ENCODE measurements at regions not wholly inside any gene's neighbourhood (a gene's known extent, or its start where the extent isn't known, plus 50 kb on each side); places are given as distances from the start of the nearest gene placed in this dataset.

DNA sequence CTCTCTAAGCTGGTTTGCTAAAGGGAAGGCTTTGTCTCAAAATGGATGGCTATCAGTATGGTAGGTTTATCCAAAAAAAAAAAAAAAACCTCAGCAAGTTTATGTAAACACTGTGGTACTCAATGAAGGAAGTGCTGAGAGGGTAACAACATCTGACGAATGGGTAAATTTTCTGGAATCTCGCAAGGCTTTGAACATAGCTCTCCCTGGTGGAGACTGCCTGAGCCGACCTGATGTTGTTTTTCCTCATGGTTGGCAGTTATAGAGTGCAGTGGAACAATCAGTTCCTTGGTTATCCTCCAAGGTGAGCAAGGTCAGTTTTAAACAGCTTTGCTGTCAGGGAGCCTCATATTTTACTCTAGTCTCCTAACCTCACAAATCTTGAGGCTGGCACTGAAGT lies 94.6 kb downstream of the ZPLD1 start:
- Histone ChIP-seq H3K36me3 (ENCODE audit: control insufficient read depth, insufficient read depth, low read length) (no peaks in the 10 kb centered on the region), H3K9ac (ENCODE audit: low read length) (no peak overlapping the region), H3K4me3 (ENCODE audit: low read length) (no peak overlapping the region), H3K27me3 (ENCODE audit: control insufficient read depth, insufficient read depth, low read length) (no peaks in the 10 kb centered on the region), H3K4me1 (ENCODE audit: control insufficient read depth, insufficient read depth, low read length) (no peaks in the 10 kb centered on the region), H3K27ac (ENCODE audit: low read depth, low read length) (no peak overlapping the region)

DNA sequence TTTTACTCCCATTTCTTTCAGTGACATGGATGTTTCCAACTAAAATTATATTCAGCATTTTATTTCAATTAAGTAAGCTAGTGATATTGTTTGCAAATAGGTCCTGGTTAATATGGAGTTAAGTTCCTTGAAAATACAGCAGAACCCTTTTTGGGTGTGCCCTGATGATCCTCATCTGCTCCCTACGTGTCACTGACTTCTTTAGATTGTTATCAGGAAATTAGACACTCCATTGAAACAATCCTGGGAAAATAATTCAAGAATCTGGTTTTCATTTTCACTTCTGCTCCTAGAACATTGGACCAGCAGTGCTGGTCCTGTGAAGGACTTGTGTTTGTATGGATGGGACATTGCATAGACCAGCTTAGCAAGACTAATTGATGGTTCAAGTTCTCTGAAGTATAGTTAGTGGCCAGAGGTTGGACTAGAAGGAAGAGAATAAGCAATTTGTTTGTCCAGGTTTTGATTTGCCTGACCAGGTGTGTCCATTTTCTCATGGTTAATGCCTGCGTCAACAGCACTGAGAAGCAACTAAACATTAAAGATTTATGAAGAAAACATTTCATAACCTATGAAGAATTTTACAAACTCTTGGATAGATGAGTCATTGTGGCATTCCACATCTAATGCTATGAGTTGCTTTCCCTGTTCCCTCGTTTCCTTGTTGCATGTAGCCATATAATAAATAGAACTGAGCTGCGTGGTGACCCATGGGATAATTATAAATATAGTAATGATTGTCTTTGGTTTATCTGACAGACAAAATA lies 95.8 kb downstream of the ZPLD1 start:
- H3K27me3 ChIP-seq (ENCODE audit: control insufficient read depth, insufficient read depth, low read length): no peaks in the 10 kb centered on the region
- no peak overlapping the region for H3K27ac ChIP-seq (ENCODE audit: low read depth, low read length)
- no peaks in the 10 kb centered on the region for H3K36me3 ChIP-seq (ENCODE audit: control insufficient read depth, insufficient read depth, low read length)
- H3K9ac ChIP-seq (ENCODE audit: low read length): no peak overlapping the region
- H3K4me3 ChIP-seq (ENCODE audit: low read length): no peak overlapping the region
- H3K4me1 ChIP-seq (ENCODE audit: control insufficient read depth, insufficient read depth, low read length): no peaks in the 10 kb centered on the region

DNA sequence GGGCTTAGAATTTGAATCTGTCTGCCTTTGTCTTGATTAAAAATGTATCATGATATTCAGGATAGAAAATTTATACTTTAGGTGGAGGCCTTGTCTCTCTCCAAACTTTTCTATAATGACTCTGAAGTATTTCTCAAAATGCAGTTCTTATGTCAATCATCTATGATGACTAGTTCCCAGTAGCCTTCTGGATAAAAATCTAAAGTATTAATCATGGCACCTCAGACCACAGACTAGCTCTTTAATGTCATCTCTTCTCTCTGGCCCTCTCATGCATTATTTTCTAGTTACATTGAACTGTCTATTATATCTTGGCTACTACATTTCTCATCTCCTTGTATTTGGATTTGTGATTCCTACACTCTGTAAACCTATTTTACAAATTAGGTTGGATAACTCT lies 96.9 kb downstream of the ZPLD1 start:
- H3K27ac ChIP-seq (ENCODE audit: low read depth, low read length): no peak overlapping the region
- no peaks in the 10 kb centered on the region for H3K27me3 ChIP-seq (ENCODE audit: control insufficient read depth, insufficient read depth, low read length)
- H3K4me1 ChIP-seq (ENCODE audit: control insufficient read depth, insufficient read depth, low read length): no peaks in the 10 kb centered on the region
- no peak overlapping the region for H3K9ac ChIP-seq (ENCODE audit: low read length)
- no peaks in the 10 kb centered on the region for H3K36me3 ChIP-seq (ENCODE audit: control insufficient read depth, insufficient read depth, low read length)
- no peak overlapping the region for H3K4me3 ChIP-seq (ENCODE audit: low read length)

DNA sequence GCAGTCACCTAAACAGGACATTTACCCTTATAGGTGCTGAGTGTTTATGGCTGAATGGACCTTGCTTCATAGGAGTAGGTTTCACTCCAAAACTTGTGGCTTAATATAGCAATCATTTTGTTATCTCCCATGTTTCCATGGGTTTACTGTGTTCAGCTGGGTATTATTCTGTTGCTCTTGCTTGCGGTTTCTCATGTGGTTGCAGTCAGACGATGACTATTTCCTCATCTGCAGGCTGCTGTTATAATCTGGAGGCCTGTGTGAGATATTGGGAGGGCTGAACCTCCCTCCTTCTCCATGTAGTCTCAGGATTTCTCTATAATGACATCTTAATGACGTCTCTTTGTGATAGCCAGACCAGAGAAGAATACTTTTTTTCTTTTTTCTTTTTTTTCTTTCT lies 98.1 kb downstream of the ZPLD1 start:
- no peak overlapping the region for H3K9ac ChIP-seq (ENCODE audit: low read length)
- H3K27ac ChIP-seq (ENCODE audit: low read depth, low read length): no peak overlapping the region
- H3K4me3 ChIP-seq (ENCODE audit: low read length): no peak overlapping the region
- no peaks in the 10 kb centered on the region for H3K4me1 ChIP-seq (ENCODE audit: control insufficient read depth, insufficient read depth, low read length)
- no peaks in the 10 kb centered on the region for H3K27me3 ChIP-seq (ENCODE audit: control insufficient read depth, insufficient read depth, low read length)
- H3K36me3 ChIP-seq (ENCODE audit: control insufficient read depth, insufficient read depth, low read length): no peaks in the 10 kb centered on the region

DNA sequence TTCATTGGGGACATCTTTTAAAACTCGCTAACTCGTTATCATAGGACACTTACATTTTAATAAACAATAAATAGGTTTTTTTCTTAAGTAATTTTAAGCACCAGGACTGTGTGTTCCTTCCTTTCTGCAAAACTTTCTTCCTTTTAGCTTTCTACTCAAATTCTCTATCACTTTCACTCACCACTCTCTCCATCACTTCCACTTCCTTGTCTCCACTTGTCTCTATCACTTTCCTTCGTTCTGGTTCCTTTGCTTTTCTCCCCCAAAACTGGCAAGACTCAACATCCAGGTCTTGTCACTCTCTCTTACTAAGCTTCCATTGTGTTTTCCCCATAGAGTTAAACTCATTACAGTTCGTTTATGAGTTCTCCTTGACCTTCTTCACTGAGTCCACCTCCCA lies 99.0 kb downstream of the ZPLD1 start:
- Histone ChIP-seq H3K27me3 (ENCODE audit: control insufficient read depth, insufficient read depth, low read length) (no peaks in the 10 kb centered on the region), H3K27ac (ENCODE audit: low read depth, low read length) (no peak overlapping the region), H3K4me3 (ENCODE audit: low read length) (no peak overlapping the region), H3K9ac (ENCODE audit: low read length) (no peak overlapping the region), H3K4me1 (ENCODE audit: control insufficient read depth, insufficient read depth, low read length) (no peaks in the 10 kb centered on the region), H3K36me3 (ENCODE audit: control insufficient read depth, insufficient read depth, low read length) (no peaks in the 10 kb centered on the region)

DNA sequence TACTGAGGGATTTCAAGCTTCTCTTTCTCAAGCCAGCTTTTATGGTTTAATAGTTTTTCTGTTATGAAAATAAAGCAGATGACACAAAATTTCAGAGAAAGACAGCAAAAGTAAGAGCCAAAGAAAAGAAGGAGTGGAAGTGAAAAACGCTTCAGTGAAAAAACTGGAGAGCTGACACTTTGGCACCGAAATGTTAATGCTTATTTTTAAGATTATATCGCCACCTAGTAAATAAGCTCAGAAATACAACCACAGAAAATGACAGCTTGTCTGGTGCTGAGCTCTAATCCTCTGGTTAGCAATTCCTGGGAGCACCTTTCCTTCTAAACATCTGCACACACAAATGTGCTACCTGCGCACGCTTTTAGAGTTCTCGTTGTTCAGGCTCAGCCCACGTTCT lies 101.6 kb downstream of the ZPLD1 start:
- Histone ChIP-seq H3K4me3 (ENCODE audit: low read length) (no peak overlapping the region), H3K36me3 (ENCODE audit: control insufficient read depth, insufficient read depth, low read length) (no peaks in the 10 kb centered on the region), H3K4me1 (ENCODE audit: control insufficient read depth, insufficient read depth, low read length) (no peaks in the 10 kb centered on the region), H3K27me3 (ENCODE audit: control insufficient read depth, insufficient read depth, low read length) (no peaks in the 10 kb centered on the region), H3K27ac (ENCODE audit: low read depth, low read length) (no peak overlapping the region), H3K9ac (ENCODE audit: low read length) (no peak overlapping the region)

DNA sequence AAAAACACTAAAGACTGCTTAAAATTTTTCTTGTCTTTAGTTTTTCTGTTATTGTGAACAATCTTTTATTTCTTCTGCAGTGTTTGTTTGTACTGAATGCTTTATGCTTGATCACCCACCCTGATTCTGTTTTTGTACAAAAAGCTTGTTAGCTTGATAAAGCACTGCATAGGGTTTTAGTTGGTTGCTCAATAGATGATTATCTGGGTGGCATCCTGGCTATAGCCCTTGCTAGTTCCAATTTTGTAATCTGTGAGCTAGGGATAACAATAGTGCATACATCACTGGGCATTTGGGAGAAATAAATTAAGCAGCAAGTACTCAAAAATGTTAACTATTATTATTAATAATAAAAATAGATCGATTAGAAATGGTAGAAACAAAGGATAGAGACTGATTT lies 102.3 kb downstream of the ZPLD1 start:
- Histone ChIP-seq H3K36me3 (ENCODE audit: control insufficient read depth, insufficient read depth, low read length) (no peaks in the 10 kb centered on the region), H3K27me3 (ENCODE audit: control insufficient read depth, insufficient read depth, low read length) (no peaks in the 10 kb centered on the region), H3K27ac (ENCODE audit: low read depth, low read length) (no peak overlapping the region), H3K4me3 (ENCODE audit: low read length) (no peak overlapping the region), H3K4me1 (ENCODE audit: control insufficient read depth, insufficient read depth, low read length) (no peaks in the 10 kb centered on the region), H3K9ac (ENCODE audit: low read length) (no peak overlapping the region)

DNA sequence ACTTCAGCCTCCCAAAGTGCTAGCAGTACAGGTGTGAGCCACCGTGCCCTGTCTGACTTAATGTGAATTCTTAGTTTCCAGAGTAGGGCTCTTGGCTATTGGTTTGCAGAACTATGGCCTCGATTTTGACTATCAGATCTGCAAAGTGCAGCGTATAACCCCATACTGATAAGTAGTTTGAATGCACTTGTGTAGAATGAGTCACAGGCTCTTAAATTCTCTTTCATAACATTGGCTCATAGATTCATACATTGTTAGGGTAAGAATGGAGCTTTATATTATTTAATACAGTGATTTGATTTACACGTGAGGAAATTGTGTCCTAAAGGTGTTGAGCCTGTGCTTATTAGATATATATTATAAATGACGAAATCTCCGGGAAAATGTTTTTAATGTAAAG lies 109.9 kb downstream of the ZPLD1 start:
- Histone ChIP-seq H3K4me3 (ENCODE audit: low read length) (no peak overlapping the region), H3K4me1 (ENCODE audit: control insufficient read depth, insufficient read depth, low read length) (no peaks in the 10 kb centered on the region), H3K9ac (ENCODE audit: low read length) (no peak overlapping the region), H3K27ac (ENCODE audit: low read depth, low read length) (no peak overlapping the region), H3K36me3 (ENCODE audit: control insufficient read depth, insufficient read depth, low read length) (no peaks in the 10 kb centered on the region), H3K27me3 (ENCODE audit: control insufficient read depth, insufficient read depth, low read length) (no peaks in the 10 kb centered on the region)

DNA sequence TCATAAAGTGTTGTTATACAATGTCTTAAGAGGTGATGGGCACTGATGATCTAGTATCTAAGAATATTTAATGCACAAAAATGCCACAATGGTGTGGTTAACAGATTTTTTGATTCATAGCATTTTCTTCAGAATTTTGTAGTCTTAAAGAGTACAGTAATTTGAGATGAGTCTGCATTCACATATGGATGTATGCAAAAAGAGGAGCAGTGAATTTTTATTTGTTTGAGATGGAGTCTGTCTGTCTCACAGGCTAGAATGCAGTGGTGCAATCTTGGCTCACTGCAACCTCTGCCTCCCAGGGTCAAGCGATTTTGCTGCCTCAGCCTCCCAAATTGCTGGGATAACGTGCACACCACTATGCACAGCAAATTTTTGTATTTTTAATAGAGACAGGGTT lies 110.5 kb downstream of the ZPLD1 start:
- no peaks in the 10 kb centered on the region for H3K27me3 ChIP-seq (ENCODE audit: control insufficient read depth, insufficient read depth, low read length)

DNA sequence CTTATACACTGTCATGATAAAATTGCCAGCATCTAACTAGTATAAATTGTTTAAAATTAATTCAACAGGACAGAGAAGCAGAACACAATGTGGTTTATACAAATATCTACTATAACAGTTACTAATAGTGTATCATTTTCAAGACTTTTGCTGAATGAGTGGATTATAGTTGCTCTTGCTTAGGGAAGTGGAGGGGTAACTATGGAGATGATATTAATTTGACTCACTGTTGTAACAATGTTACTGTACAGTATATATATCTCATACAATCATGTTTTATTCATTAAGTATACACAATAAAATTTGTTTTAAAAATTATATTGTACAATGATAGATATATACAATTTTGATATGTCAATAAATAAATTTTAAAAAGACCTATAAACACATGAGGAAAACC lies 119.1 kb downstream of the ZPLD1 start:
- Histone ChIP-seq H3K4me1 (ENCODE audit: control insufficient read depth, insufficient read depth, low read length) (no peaks in the 10 kb centered on the region), H3K36me3 (ENCODE audit: control insufficient read depth, insufficient read depth, low read length) (no peaks in the 10 kb centered on the region), H3K4me3 (ENCODE audit: low read length) (no peak overlapping the region), H3K27me3 (ENCODE audit: control insufficient read depth, insufficient read depth, low read length) (no peaks in the 10 kb centered on the region), H3K9ac (ENCODE audit: low read length) (no peak overlapping the region), H3K27ac (ENCODE audit: low read depth, low read length) (no peak overlapping the region)

More for the DNA sequence above, 110.5 kb downstream of the ZPLD1 start:
- Histone ChIP-seq H3K4me1 (ENCODE audit: control insufficient read depth, insufficient read depth, low read length) (no peaks in the 10 kb centered on the region), H3K36me3 (ENCODE audit: control insufficient read depth, insufficient read depth, low read length) (no peaks in the 10 kb centered on the region), H3K4me3 (ENCODE audit: low read length) (no peak overlapping the region), H3K27ac (ENCODE audit: low read depth, low read length) (no peak overlapping the region), H3K9ac (ENCODE audit: low read length) (no peak overlapping the region)

DNA sequence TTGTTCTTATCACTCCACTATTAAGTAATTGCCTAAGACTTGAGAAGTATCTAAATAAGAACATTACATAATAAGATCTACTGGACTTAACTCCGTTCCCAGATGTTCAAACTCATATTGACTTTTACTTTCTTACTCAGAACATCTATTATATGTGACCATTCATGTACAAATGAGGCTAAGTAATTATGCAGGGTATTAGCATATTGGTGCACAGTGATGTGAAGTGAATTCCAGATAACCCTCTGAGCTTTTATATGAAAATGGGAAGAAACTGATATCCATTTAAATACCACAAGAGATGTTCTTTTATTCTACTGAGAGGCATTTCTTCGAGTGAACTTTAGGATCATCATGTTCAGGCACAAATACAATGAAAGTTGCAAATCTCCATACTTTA lies 135.7 kb downstream of the ZPLD1 start:
- no peak overlapping the region for H3K27ac ChIP-seq (ENCODE audit: low read depth, low read length)
- no peaks in the 10 kb centered on the region for H3K4me1 ChIP-seq (ENCODE audit: control insufficient read depth, insufficient read depth, low read length)
- H3K9ac ChIP-seq (ENCODE audit: low read length): no peak overlapping the region
- H3K27me3 ChIP-seq (ENCODE audit: control insufficient read depth, insufficient read depth, low read length): no peaks in the 10 kb centered on the region
- no peaks in the 10 kb centered on the region for H3K36me3 ChIP-seq (ENCODE audit: control insufficient read depth, insufficient read depth, low read length)
- no peak overlapping the region for H3K4me3 ChIP-seq (ENCODE audit: low read length)

DNA sequence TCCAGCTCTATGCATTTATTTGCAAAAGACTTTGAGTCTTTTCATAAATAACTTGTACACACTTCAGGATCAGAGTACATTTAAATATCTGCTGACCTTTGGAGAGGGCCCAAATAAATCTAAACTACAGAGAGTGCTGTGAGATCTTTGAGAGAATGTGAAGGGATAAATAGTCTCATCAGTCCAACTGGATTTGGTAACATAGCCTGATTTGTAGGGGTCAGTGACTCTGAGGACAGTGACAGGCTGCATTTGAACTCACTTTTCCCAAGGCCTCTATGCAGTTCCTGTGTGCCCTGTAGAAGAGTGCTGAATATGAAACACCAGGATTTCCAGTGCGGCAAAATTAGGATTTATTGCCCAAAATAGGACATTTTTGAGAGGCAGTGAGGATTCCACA lies 136.2 kb downstream of the ZPLD1 start:
- H3K4me1 ChIP-seq (ENCODE audit: control insufficient read depth, insufficient read depth, low read length): no peaks in the 10 kb centered on the region
- H3K27me3 ChIP-seq (ENCODE audit: control insufficient read depth, insufficient read depth, low read length): no peaks in the 10 kb centered on the region
- H3K27ac ChIP-seq (ENCODE audit: low read depth, low read length): no peak overlapping the region
- no peaks in the 10 kb centered on the region for H3K36me3 ChIP-seq (ENCODE audit: control insufficient read depth, insufficient read depth, low read length)
- no peak overlapping the region for H3K4me3 ChIP-seq (ENCODE audit: low read length)
- H3K9ac ChIP-seq (ENCODE audit: low read length): no peak overlapping the region

DNA sequence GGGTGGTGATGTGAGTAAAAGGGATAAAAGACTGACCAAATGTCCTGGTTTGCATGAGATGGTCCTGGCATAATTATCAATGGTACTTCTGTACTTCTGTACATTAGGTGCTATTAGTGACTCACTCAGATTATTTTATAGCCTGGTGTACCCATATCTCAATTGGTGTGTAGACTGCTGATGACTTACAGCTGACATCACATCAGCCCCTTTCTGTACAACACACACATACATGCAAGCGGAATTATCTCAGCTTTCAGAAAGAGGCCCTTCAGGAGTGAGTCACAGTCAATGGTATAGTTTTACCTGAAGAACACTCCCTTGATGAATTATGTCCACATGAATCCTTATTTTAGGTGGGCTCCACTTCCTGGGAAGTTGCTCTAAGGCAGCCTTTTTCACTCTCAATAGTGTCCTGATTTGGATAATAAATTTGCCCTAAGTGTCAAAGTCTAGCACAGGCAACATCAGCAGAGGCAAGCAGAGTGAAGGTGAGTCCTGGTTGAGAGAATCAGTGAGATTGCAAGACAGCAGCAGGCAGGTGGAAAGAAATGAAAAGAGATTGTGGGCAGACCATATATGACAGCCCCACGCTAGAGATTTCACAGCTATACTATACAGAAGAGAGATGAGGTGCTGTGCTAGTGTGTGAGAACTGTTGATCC lies 137.0 kb downstream of the ZPLD1 start:
- Histone ChIP-seq H3K27ac (ENCODE audit: low read depth, low read length) (no peak overlapping the region), H3K36me3 (ENCODE audit: control insufficient read depth, insufficient read depth, low read length) (no peaks in the 10 kb centered on the region), H3K9ac (ENCODE audit: low read length) (no peak overlapping the region), H3K4me1 (ENCODE audit: control insufficient read depth, insufficient read depth, low read length) (no peaks in the 10 kb centered on the region), H3K4me3 (ENCODE audit: low read length) (no peak overlapping the region), H3K27me3 (ENCODE audit: control insufficient read depth, insufficient read depth, low read length) (no peaks in the 10 kb centered on the region)

Measured in rectal smooth muscle tissue (tissue), 1 donor.